AG09319 (cell line): ENCODE measurements at regions not wholly inside any gene's neighbourhood (a gene's known extent, or its start where the extent isn't known, plus 50 kb on each side); places are given as distances from the start of the nearest gene placed in this dataset.

Source experiments
- DNase-seq: peaks from one replicate; pipeline ENCODE4 v3.0.0-alpha.2; 2010; ENCODE audit warnings: low read depth; ENCODE audit errors: extremely low read depth
- CTCF ChIP-seq: IDR thresholded peaks from 2 replicates; pipeline ENCODE4 v1.5.1; 2011; ENCODE audit warnings: low read depth, mild to moderate bottlenecking, inconsistent platforms, low read length, moderate library complexity

- no peak for DNase-seq
- no peak for TF ChIP-seq CTCF
Measured at GRCh38 chrX:134747006-134747405, 50.0 kb downstream of the PABIR2 start.

- TF ChIP-seq CTCF, result no peak
- DNase-seq, result no peak
Measured at GRCh38 chrX:134746410-134746785, 50.6 kb downstream of the PABIR2 start.

GRCh38 chrX:134745636-134746409 lies 51.2 kb downstream of the PABIR2 start:
- no peak for DNase-seq
- no peak for TF ChIP-seq CTCF

GRCh38 chrX:134743091-134743490 lies 53.9 kb downstream of the PABIR2 start:
- DNase-seq, result no peak
- no peak for TF ChIP-seq CTCF

- DNase-seq, result no peak
- no peak for TF ChIP-seq CTCF
Measured at GRCh38 chrX:134742573-134742972, 54.4 kb downstream of the PABIR2 start.

GRCh38 chrX:134741746-134742145 lies 55.3 kb downstream of the PABIR2 start:
- no peak for DNase-seq
- TF ChIP-seq CTCF, result no peak

GRCh38 chrX:134738986-134739740 lies 57.8 kb downstream of the PABIR2 start:
- TF ChIP-seq CTCF, result no peak
- DNase-seq, result no peak
